ENCODE measurements at regions not wholly inside any gene's neighbourhood (a gene's known extent, or its start where the extent isn't known, plus 50 kb on each side); places are given as distances from the start of the nearest gene placed in this dataset.

- TF ChIP-seq FOXK2 (IDR thresholded peaks at IDR 0.05) (no peak), FOXM1 (IDR thresholded peaks at IDR 0.05; ENCODE audit: borderline replicate concordance) (no peak), HDGF (IDR thresholded peaks at IDR 0.05; ENCODE audit: borderline replicate concordance) (no peak), SP1 (IDR thresholded peaks at IDR 0.05) (no peak), SUZ12 (IDR thresholded peaks at IDR 0.05) (no peak), BHLHE40 (IDR thresholded peaks at IDR 0.05; ENCODE audit: borderline replicate concordance) (no peak), TARDBP (IDR thresholded peaks at IDR 0.05) (no peak)
These were observed 84.6 kb downstream of the BOD1 start for GRCh38 chr5:173531863-173532262.

Data from HEK293T (cell line).